ENCODE measurements at regions not wholly inside any gene's neighbourhood (a gene's known extent, or its start where the extent isn't known, plus 50 kb on each side); places are given as distances from the start of the nearest gene placed in this dataset.

DNA sequence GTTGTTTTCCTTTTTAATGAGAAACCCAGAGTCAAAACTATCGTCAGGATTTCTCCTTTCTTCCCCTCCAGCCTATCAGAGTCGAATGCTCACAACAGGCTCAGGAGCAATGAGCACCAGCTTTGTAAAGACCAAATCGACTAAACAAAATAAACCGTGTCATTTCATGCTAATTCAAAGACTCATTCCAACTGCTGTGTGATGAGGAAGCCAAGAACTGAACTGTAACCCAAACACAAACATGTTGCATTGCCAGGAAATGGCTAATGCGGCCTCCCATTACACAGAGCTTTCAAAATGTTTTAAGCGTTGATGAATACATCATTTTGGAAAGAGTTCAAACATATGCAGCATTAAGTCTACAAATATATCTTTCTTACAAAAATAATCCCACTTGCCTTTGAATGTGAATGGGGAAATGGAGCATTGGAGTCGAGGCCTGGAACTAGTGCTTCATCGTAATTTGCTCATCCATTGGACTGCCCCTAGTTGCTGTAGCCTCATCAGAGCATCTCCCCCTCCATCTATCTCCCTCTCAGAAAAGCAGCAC lies 349.5 kb downstream of the GXYLT1 start:
- TF ChIP-seq SMC3 (conservative IDR thresholded peaks at IDR 0.05; ENCODE audit: insufficient read depth, low read depth, low read length): no peak
- no peak for TF ChIP-seq JUND (IDR thresholded peaks at IDR 0.05; ENCODE audit: borderline replicate concordance, low read depth, low read length)
- TF ChIP-seq JUND (tag; IDR thresholded peaks at IDR 0.05; ENCODE audit: borderline replicate concordance, low read depth, low read length): no peak

Measured in K562 (cell line).